SK-N-MC (cell line): ENCODE measurements at regions not wholly inside any gene's neighbourhood (a gene's known extent, or its start where the extent isn't known, plus 50 kb on each side); places are given as distances from the start of the nearest gene placed in this dataset.

Experiments used
- EZH2 ChIP-seq: fragments of 200-600 bp; sonication (generic); IDR thresholded peaks from one replicate; pipeline ENCODE4 v1.6.1; 2017; ENCODE audit warnings: antibody characterized with exemption
- FOXP2 ChIP-seq: optimal IDR thresholded peaks from 2 replicates; pipeline ENCODE3; 2011; ENCODE audit warnings: mild to moderate bottlenecking, moderate library complexity; ENCODE audit not compliant: insufficient read depth; ENCODE audit errors: extremely low read length, control extremely low read depth
- POLR2AphosphoS5 ChIP-seq: IDR thresholded peaks from 2 replicates; pipeline ENCODE4 v1.6.1; 2012; ENCODE audit warnings: mild to moderate bottlenecking, low read depth, low read length, borderline replicate concordance

DNA sequence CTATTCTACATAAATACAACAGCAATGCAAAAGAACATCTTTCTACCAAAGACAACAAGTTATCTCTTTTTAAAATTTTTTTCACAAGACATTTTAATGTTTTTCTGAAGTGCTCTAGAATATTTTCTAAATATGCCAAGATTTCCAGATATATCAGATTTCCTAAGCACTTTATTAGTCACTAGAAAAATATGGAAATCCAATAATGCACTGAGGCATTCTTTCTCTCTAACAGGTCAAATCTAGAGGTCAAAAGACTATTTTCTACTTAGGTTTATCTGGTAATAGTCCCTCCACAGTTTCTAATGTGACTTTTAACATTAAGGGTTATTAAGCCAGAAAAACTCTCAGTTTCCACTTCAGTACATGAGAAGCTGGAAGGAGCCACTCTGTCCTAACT is 1041.2 kb upstream of the INTU start:
- TF ChIP-seq POLR2AphosphoS5 (no peak), EZH2 (no peak), FOXP2 (no peak)
